Neural cell (in vitro differentiated cells): ENCODE measurements at regions not wholly inside any gene's neighbourhood (a gene's known extent, or its start where the extent isn't known, plus 50 kb on each side); places are given as distances from the start of the nearest gene placed in this dataset.

Experiments used
- EP300 ChIP-seq: fragments of 450-650 bp; conservative IDR thresholded peaks from 2 replicates; pipeline ENCODE4 v1.6.1; 2014; ENCODE audit warnings: antibody characterized with exemption, mild to moderate bottlenecking, moderate library complexity; ENCODE audit not compliant: poor library complexity, severe bottlenecking
- EZH2 ChIP-seq: fragments of 200-600, 300-800 bp; shearing (Covaris generic), sonication (generic); IDR thresholded peaks from 2 replicates; pipeline ENCODE4 v1.6.1; 2014; ENCODE audit warnings: antibody characterized with exemption, low read length, borderline replicate concordance, mild to moderate bottlenecking; ENCODE audit not compliant: insufficient read depth, poor library complexity, severe bottlenecking
- MXI1 ChIP-seq: fragments of 450-650 bp; conservative IDR thresholded peaks from 2 replicates; pipeline ENCODE4 v1.6.1; 2014; ENCODE audit warnings: antibody characterized with exemption, mild to moderate bottlenecking; ENCODE audit not compliant: poor library complexity, severe bottlenecking
- POLR2AphosphoS5 ChIP-seq: IDR thresholded peaks from 2 replicates; pipeline ENCODE4 v1.6.1; 2012
- SMC3 ChIP-seq: fragments of 450-650 bp; conservative IDR thresholded peaks from 2 replicates; pipeline ENCODE4 v1.6.1; 2014; ENCODE audit warnings: antibody characterized with exemption, mild to moderate bottlenecking, moderate library complexity; ENCODE audit not compliant: poor library complexity
- TAF1 ChIP-seq: IDR thresholded peaks from 2 replicates; pipeline ENCODE4 v1.6.1; 2012; ENCODE audit warnings: low read depth
- TF ChIP-seq, protein P1 (sequence below): fragments of 450-650 bp; IDR thresholded peaks from 2 replicates; pipeline ENCODE4 v1.5.1; 2014; ENCODE audit warnings: antibody characterized with exemption, mild to moderate bottlenecking, moderate library complexity; ENCODE audit not compliant: poor library complexity, severe bottlenecking
- TF ChIP-seq, protein P2 (sequence below): IDR thresholded peaks from 2 replicates; pipeline ENCODE4 v1.6.1; 2012; ENCODE audit warnings: borderline replicate concordance

DNA sequence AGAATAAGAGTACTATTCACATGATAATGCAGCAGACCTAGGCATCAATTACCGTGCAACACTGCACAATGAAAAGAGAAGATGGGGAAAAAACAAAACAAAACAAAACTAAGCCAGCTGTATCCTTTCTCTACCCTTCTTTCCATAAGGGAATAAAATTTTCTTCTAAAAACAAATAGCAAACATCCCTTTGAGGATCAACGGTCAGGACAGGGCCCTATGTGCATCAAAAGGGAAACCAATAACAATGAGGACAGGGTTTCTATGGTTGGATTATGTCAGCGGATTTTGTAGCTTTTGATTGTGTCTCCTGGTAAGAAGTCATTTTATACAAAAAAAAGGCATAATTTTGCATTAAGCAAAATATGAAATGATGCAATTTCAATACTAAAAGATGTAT, 350.3 kb downstream of the SLC6A15 start:
- TF ChIP-seq POLR2AphosphoS5 (no peak), EP300 (no peak), EZH2 (no peak), MXI1 (no peak), TAF1 (no peak), SMC3 (no peak)
- TF ChIP-seq, protein P1, sequence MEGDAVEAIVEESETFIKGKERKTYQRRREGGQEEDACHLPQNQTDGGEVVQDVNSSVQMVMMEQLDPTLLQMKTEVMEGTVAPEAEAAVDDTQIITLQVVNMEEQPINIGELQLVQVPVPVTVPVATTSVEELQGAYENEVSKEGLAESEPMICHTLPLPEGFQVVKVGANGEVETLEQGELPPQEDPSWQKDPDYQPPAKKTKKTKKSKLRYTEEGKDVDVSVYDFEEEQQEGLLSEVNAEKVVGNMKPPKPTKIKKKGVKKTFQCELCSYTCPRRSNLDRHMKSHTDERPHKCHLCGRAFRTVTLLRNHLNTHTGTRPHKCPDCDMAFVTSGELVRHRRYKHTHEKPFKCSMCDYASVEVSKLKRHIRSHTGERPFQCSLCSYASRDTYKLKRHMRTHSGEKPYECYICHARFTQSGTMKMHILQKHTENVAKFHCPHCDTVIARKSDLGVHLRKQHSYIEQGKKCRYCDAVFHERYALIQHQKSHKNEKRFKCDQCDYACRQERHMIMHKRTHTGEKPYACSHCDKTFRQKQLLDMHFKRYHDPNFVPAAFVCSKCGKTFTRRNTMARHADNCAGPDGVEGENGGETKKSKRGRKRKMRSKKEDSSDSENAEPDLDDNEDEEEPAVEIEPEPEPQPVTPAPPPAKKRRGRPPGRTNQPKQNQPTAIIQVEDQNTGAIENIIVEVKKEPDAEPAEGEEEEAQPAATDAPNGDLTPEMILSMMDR: no peak
- TF ChIP-seq, protein P2, sequence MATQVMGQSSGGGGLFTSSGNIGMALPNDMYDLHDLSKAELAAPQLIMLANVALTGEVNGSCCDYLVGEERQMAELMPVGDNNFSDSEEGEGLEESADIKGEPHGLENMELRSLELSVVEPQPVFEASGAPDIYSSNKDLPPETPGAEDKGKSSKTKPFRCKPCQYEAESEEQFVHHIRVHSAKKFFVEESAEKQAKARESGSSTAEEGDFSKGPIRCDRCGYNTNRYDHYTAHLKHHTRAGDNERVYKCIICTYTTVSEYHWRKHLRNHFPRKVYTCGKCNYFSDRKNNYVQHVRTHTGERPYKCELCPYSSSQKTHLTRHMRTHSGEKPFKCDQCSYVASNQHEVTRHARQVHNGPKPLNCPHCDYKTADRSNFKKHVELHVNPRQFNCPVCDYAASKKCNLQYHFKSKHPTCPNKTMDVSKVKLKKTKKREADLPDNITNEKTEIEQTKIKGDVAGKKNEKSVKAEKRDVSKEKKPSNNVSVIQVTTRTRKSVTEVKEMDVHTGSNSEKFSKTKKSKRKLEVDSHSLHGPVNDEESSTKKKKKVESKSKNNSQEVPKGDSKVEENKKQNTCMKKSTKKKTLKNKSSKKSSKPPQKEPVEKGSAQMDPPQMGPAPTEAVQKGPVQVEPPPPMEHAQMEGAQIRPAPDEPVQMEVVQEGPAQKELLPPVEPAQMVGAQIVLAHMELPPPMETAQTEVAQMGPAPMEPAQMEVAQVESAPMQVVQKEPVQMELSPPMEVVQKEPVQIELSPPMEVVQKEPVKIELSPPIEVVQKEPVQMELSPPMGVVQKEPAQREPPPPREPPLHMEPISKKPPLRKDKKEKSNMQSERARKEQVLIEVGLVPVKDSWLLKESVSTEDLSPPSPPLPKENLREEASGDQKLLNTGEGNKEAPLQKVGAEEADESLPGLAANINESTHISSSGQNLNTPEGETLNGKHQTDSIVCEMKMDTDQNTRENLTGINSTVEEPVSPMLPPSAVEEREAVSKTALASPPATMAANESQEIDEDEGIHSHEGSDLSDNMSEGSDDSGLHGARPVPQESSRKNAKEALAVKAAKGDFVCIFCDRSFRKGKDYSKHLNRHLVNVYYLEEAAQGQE: no peak
